ENCODE measurements at regions not wholly inside any gene's neighbourhood (a gene's known extent, or its start where the extent isn't known, plus 50 kb on each side); places are given as distances from the start of the nearest gene placed in this dataset.

DNA sequence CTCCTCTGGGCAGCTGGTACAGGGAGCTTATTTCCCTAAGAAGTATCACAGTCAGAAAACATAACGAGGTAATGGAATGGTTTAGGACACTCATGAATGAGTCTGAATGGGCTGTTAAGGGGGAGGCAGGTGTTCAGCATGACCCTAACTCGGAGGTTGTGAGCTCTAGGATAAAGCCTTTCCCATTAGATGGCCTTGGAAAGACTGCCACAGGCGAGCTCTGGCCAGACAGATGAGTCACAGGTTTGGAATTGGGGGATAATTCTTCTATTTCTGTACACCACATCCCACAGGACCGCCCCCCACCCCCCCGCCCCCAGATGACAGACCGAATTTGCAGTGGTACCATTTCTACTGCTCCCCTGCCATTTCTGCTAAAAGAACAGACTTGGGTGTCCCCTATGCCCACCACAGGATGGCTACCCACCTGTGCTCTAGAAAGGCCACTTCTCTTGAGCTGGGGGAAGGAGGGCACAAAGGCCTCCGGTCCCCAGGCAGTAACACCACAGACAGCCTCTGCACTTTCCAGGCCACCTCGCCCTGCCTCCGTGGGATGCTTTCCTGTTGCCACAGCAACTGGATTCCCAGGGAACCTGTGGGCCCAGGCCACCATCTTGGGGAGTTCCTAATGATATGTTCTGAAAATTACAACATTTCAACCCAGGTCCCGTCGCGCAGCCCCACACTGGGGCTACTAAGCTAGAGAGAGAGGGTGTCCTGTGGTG is 76.7 kb downstream of the TRIM29 start:
- DNase-seq (ENCODE audit: low read depth in 2 of 2): no peak

DNA sequence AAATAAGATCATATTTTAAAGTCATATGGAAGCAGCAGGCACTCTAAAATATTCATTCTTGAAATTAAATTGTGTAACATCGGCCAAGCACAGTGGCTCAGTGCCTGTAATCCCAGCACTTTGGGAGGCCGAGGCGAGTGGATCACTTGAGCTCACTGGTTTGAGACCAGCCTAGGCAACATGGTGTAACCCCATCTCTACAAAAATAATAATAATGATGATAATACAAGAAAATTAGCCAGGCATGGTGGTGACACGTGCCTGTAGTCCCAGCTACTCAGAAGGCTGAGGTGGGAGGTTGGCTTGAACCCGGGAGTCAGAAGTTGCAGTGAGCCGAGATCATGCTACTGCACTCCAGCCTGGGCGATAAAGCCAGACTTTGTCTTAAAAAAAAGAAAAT is 77.4 kb downstream of the TRIM29 start:
- DNase-seq (ENCODE audit: low read depth in 2 of 2): no peak

GRCh38 chr11:120058931-120059330 is 79.0 kb downstream of the TRIM29 start:
- no peak for DNase-seq (ENCODE audit: low read depth in 2 of 2)

- DNase-seq (ENCODE audit: low read depth in 2 of 2): no peak
These were observed 80.0 kb downstream of the TRIM29 start for GRCh38 chr11:120057595-120058581.

GRCh38 chr11:120057028-120057330 is 80.9 kb downstream of the TRIM29 start:
- no peak for DNase-seq (ENCODE audit: low read depth in 2 of 2)

GRCh38 chr11:120056301-120057027 is 81.4 kb downstream of the TRIM29 start:
- DNase-seq (ENCODE audit: low read depth in 2 of 2): no peak

- DNase-seq (ENCODE audit: low read depth in 2 of 2): no peak
These were observed 82.3 kb downstream of the TRIM29 start for GRCh38 chr11:120055646-120056045.

DNA sequence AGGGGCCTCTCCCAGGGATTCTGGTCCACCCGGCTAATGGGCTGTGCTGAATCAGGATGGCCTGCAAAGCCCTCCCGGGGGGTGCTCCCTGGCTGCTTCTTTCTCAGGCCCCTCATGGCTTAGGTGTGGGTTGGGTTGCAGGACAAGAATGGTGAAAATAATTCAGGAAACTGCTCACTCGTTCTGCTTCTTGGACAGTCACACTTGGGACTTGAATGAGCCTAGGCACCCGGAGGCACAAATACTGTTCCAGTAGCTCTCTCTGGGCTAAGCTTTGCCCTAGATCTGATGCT is 83.2 kb downstream of the TRIM29 start:
- no peak for DNase-seq (ENCODE audit: low read depth in 2 of 2)

- no peak for DNase-seq (ENCODE audit: low read depth in 2 of 2)
These were observed 83.7 kb downstream of the TRIM29 start for GRCh38 chr11:120054016-120054752.

GRCh38 chr11:120052196-120052775 is 85.6 kb downstream of the TRIM29 start:
- DNase-seq (ENCODE audit: low read depth in 2 of 2): no peak

DNA sequence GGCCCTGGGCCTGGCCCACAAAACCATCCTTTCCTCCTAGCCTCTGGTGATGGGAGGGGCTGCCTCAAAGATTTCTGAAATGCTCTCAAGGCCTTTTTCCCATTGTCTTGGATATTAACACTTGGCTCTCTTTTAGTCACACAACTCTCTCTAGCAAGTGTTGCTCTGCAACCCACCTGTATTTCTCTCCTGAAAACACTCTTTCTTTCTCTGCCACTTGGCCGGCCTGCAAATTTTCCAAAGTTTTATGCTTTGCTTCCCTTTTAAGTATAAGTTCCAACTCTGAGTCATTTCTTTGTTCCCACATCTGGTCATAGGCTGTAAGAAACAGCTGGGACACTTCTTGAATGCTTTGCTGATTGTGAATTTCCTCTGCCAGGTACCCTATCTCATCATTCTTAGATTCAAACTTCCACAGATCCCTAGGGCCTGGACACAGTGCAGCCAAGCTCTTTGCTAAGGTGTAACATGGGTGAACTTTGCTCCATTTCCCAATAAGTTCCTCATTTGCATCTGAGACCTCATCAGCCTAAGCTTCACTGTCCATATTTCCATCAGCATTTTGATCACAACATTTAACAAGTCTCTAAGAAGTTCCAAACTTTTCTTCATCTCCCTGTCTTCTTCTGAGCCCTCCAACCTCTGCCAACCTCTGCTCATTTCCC is 93.8 kb downstream of the TRIM29 start:
- DNase-seq (ENCODE audit: low read depth in 2 of 2): no peak

- no peak for DNase-seq (ENCODE audit: low read depth in 2 of 2)
These were observed 94.5 kb downstream of the TRIM29 start for GRCh38 chr11:120043328-120043945.

DNA sequence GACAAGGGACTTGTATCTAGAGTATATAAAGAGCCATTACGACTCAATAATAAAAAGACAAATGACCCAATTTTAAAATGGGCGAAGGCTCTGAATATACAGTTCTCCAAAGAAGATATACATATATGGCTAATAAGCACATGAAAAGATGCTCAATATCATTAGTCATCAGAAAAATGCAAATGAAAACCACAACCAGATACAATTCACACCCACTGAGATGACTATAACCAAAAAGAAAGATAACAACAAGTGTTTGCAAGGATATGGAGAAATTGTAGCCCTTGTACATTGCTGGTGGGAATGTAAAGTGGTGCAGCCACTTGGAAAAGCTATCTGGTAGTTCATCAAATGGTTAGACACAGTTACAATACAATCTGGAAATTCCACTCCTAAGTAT is 96.3 kb downstream of the TRIM29 start:
- no peak for DNase-seq (ENCODE audit: low read depth in 2 of 2)

DNA sequence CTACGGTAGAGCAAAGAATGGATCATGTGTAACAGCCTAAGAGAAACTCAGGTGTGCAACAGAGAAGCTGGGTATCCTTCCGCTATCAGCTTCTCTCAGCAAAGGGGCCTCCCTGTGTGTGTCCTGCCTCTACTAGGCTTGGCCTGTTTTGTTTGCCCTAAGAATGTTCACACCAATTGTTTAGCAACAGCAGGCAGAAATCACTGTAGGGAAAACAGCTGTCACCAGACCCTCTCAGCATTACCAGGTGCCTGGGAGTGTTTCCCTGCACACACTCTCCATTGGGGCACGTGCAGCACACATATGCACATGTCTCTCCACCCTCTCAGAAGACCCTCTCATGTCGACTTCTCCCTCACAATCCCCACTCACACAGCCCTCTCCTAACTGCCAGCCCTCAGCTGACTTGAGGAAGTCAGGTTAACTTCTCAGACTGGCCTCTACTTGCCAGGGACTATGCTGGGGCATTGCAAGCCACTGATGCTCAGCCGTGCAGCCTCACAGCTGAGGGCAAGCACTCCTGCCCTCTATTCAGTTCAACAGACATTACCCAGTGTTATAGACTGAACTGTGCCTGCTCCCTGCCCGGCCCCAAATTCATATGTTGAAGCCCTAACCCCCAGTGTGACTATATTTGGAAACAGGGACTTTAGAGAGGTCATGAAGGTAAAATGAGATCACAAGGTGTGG is 97.6 kb downstream of the TRIM29 start:
- no peak for DNase-seq (ENCODE audit: low read depth in 2 of 2)

DNA sequence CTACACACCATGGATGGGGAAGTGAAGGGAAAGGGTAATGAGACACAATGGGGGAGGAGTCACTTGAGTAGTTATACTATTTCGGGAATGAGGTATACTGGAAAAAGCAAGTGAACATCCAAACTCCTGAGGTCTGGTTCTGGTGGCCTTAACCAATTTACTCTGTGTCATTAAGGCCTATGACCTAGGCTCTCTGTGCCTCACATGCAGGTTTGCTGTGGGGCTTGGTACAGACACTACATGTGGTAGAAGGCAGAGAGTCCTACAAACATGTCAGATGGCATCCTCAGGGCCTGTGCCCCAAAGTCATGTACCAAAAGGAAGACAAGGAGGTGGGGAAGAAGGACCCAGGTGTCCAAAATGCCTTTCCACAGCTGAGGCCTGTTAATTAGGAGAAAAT is 98.9 kb downstream of the TRIM29 start:
- DNase-seq (ENCODE audit: low read depth in 2 of 2): no peak

DNA sequence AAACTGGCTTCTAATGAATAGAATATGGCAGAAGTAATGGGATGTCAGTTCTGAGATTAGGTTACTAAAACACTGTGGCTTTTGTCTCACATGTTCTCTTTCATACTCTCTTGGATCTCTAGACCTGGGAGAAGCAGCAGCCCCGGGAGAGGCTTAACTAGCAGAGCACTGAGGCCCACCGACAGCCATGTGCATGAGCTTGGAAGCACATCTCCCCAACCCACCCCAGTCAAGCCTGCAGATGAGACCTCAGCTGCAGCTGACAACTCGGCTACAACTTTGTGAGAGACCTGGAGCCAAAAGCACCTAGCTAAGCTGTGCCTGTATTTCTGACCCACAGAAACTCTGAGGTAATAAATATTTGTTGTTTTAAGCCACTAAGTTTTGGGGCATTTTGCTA is 100.8 kb downstream of the TRIM29 start:
- no peak for DNase-seq (ENCODE audit: low read depth in 2 of 2)

DNA sequence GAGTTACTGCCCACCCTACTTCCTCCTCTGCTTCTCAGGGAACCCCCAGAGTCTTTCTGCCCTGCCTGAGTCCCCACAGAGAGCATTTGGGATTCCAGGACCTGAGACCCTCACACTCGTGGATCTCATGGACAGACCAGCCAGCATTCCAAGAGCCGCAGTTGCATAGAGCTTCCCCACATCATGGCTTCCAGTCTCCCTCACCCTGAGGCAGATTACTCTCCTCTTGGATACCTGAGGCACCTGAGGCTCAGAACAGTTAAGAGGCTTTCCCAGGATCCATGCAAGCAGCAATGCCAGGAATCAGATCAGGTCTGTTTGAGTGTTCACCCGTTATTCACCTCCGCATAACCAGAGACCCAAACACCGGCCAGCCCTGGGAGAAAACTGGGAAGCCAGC is 102.2 kb downstream of the TRIM29 start:
- no peak for DNase-seq (ENCODE audit: low read depth in 2 of 2)

- DNase-seq (ENCODE audit: low read depth in 2 of 2): no peak
These were observed 102.9 kb downstream of the TRIM29 start for GRCh38 chr11:120034881-120035630.

DNA sequence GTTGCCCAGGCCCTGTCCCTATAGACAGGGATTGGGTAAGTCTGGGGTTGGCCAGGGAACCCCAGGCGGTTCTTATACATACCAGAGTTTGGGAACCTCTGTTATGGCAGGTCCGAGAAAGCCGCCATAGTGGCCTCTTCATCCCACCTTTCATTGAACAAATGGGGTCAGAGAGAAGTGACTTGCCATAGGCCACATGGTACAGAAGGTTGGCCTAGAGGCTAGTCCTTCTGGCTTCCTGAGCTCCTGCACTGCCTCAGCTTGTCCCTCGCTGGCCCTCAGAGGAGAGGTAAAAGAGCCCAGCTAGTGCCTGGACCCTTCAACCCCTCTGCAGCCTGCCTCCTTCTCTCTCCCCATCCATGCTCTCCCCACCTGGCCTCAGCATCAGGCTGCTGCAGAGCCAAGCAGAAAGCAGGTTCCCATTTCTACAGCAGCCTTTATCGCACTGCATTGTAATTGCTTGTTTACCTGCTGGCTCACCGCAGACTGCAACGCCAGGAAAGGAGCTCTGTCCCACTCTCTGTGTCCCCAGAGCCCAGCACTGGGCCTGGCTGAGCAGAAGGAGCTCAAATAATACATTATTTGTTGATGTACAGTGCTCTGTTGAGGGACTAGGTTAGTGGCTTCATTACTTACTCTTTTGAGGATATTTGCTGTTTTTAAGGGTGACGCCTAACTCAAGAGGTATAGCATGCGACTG is 103.6 kb downstream of the TRIM29 start:
- DNase-seq (ENCODE audit: low read depth in 2 of 2): no peak
